Activated T-helper 1 cell treated with anti-CD3 and anti-CD28 coated beads, Interleukin-12 subunit alpha, Interleukin-12 subunit beta, Interleukin-2, Interleukin-4 antibody, amounts not matched to agents 30 ng/mL and 10 ng/mL and 1 ng/mL, durations not matched to agents 14 hours and 24 hours and 36 hours (primary cell): ENCODE measurements at regions not wholly inside any gene's neighbourhood (a gene's known extent, or its start where the extent isn't known, plus 50 kb on each side); places are given as distances from the start of the nearest gene placed in this dataset.
"Not testable (repeated sequence)": the region's sequence is repeated elsewhere in the genome, so short reads cannot be mapped to it uniquely, and the experiment has no call there.

Experiments used
- DNase-seq: peaks from one replicate; pipeline ENCODE4 v3.0.0; 2021; ENCODE audit warnings: low spot score
- H3K27ac Mint-ChIP-seq: one replicate; pipeline ENCODE4 v1.8.0; 2021; ENCODE audit warnings: mild to moderate bottlenecking, mixed read lengths
- H3K27me3 Mint-ChIP-seq: one replicate; pipeline ENCODE4 v1.8.0; 2022; ENCODE audit warnings: mild to moderate bottlenecking, moderate library complexity, mixed read lengths; ENCODE audit not compliant: insufficient read depth
- H3K36me3 Mint-ChIP-seq: one replicate; pipeline ENCODE4 v1.8.0; 2021; ENCODE audit warnings: low read depth, mixed read lengths
- H3K4me1 Mint-ChIP-seq: one replicate; pipeline ENCODE4 v1.8.0; 2021; ENCODE audit warnings: low read depth, mixed read lengths
- H3K4me3 Mint-ChIP-seq: one replicate; pipeline ENCODE4 v1.8.0; 2021; ENCODE audit warnings: mild to moderate bottlenecking, moderate library complexity, mixed read lengths
- H3K9me3 Mint-ChIP-seq: one replicate; pipeline ENCODE4 v1.8.0; 2021; ENCODE audit warnings: mixed read lengths
- intact Hi-C: fragments of 100-400 bp; cut with micrococcal nuclease; formaldehyde crosslinking; loops from one replicate; pipeline ENCODE4 v1.15.1; 2024

DNA sequence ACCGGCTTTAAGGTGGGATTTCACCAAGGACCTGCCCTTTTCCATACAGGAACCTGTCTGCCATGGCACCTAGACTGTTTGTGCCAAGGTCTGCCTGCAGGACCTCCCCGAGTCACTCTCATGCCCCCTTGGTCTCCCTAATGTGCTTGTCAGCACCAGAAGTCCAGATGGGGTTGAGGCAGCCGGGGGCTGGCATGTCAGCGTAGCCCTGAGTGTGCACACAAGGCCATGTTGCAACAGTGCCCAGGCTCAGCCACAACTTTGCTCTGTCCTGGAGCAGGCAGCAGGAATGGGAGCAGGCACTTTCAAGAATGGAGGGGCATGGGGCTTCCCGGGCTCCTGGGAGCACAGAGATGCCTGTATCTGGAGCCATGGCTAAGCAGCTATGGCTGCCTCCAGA, 621.5 kb downstream of the CDH9 start:
- no peak overlapping the region for H3K27ac Mint-ChIP-seq
- no peaks in the 10 kb centered on the region for H3K4me1 Mint-ChIP-seq
- no peaks in the 10 kb centered on the region for H3K36me3 Mint-ChIP-seq
- H3K9me3 Mint-ChIP-seq, result peaks cover 18% of the 10 kb centered on the region
- intact Hi-C loops, result no loop called here
- DNase-seq, result no peak
- H3K27me3 Mint-ChIP-seq, result no peaks in the 10 kb centered on the region
- H3K4me3 Mint-ChIP-seq, result no peak overlapping the region

DNA sequence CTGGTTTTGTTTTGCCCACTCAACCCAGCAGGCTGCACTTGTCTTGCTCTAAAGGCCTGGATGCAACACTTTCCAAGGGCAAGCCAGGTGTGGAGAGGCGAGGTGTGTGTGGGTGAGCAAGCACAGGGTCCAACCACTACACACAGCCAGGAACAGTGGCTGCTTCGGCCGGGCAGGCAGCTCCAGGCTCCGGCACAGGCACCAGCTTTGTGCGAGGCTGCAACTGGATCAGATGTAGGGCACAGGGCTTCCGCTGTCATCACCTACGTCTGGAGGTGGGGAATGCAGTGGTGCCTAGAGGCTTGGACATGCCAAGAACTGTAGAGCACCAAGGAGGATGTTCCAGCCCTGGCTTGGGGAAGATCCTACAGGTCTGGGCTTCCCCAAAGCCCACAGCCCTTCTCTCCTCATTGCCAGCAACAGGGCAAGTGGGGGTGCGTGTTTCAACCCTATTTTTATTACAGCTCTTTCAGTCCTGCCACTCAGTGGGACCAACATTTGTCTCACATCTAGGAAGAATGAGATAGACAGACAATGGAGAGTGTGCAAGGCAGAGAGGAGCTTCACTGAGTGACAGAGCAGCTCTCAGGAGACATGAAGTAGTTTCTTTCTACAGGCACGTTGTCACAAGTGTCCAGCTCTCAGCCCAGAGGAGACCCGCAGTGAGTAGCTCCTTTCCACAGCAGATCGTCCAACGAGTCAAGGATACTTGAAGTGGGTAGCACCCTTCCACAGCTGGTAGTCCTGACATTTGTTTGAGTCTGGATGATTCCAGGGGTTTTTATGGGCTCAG, 622.2 kb downstream of the CDH9 start:
- H3K36me3 Mint-ChIP-seq, result no peaks in the 10 kb centered on the region
- no peak overlapping the region for H3K27ac Mint-ChIP-seq
- H3K27me3 Mint-ChIP-seq, result no peaks in the 10 kb centered on the region
- DNase-seq, result no peak
- intact Hi-C loops, result no loop called here
- no peak overlapping the region for H3K4me3 Mint-ChIP-seq
- H3K4me1 Mint-ChIP-seq, result no peaks in the 10 kb centered on the region
- H3K9me3 Mint-ChIP-seq, result peaks cover 15% of the 10 kb centered on the region

DNA sequence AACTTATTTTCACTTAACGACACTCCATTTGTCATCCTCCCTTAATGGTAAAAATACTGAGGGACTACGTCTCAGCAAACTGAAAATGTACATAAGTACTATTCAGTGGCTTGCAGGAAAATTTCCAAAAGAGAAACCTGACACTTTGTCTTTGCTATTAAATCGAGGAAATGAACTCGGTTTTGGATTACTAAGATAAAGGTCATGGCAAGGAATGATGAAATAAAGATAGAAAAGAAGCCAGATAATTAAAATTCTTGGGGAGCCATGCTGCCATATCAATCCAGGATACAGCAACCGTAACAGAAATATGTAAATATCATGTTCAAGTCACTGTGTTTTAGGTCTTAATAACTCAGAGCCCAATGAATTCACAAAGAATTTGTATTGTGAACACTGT, 647.8 kb downstream of the CDH9 start:
- H3K4me3 Mint-ChIP-seq, result no peak overlapping the region
- no peaks in the 10 kb centered on the region for H3K36me3 Mint-ChIP-seq
- intact Hi-C loops, result no loop called here
- no peaks in the 10 kb centered on the region for H3K27me3 Mint-ChIP-seq
- no peaks in the 10 kb centered on the region for H3K4me1 Mint-ChIP-seq
- DNase-seq, result no peak
- H3K27ac Mint-ChIP-seq, result no peak overlapping the region
- H3K9me3 Mint-ChIP-seq, result peaks cover 25% of the 10 kb centered on the region

DNA sequence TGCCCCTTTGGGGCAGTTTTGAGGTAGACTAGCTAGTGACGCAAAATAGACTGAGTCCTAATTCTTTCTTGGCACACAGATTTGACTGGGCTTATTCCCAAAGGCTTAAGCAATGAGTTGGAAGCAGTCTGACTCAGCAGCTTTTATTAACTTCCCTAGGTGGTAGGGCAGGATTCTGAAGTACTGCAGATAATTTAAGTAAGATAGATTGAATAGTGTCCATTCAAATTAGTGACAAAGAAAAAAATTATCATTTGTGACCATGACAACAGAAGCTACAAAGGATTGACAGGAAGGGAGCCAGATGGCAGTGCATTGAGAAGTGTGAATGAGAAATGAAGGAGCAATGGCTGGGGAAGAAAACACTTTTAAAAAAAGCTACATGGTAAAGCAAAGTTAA, 649.4 kb downstream of the CDH9 start:
- Mint-ChIP-seq H3K4me3 (no peak overlapping the region), H3K4me1 (no peaks in the 10 kb centered on the region), H3K9me3 (peaks cover 21% of the 10 kb centered on the region), H3K27me3 (no peaks in the 10 kb centered on the region), H3K36me3 (no peaks in the 10 kb centered on the region), H3K27ac (no peak overlapping the region)
- intact Hi-C loops, result no loop called here
- DNase-seq, result no peak

DNA sequence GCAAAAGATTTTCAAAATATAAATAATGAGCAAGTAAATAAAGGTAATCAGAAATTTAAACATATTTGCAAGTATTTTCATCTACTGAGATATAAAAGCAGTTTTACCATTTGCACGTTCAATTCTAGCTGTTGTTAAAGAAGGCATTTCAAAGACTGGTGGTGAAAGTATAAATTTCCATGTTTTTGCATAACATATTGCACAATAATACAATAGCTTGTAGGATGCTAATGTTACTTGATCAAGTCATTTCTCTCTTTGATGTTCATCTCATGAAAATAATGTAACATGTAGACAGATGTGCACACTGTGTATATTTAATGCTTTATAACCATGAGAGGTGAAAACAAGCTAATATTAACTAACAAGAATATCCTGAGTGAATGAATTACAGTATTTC, 651.9 kb downstream of the CDH9 start:
- no peaks in the 10 kb centered on the region for H3K36me3 Mint-ChIP-seq
- H3K4me1 Mint-ChIP-seq, result no peaks in the 10 kb centered on the region
- peaks cover 15% of the 10 kb centered on the region for H3K9me3 Mint-ChIP-seq
- no peaks in the 10 kb centered on the region for H3K27me3 Mint-ChIP-seq
- DNase-seq, result no peak
- intact Hi-C loops, result no loop called here
- no peak overlapping the region for H3K27ac Mint-ChIP-seq
- no peak overlapping the region for H3K4me3 Mint-ChIP-seq

DNA sequence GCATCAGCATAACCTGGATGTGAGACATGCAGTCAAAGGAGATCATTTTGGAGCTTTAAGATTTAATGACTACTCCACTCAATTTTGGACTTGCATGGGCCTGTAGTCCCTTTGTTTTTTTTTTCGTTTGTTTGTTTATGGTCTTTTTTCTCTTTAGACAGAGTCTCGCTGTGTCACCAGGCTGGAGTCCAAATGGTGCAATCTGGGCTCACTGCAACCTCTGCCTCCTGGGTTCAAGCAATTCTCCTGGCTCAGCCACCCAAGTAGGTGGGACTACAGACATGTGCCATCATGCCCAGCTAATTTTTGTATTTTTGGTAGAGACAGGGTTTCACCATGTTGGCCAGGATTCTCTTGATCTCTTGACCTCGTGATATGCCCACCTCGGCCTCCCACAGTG, 673.8 kb downstream of the CDH9 start:
- DNase-seq, H3K36me3 Mint-ChIP-seq, H3K4me3 Mint-ChIP-seq, H3K27ac Mint-ChIP-seq, intact Hi-C loops, H3K27me3 Mint-ChIP-seq, H3K4me1 Mint-ChIP-seq: not testable (repeated sequence)
- peaks cover 44% of the 10 kb centered on the region for H3K9me3 Mint-ChIP-seq

DNA sequence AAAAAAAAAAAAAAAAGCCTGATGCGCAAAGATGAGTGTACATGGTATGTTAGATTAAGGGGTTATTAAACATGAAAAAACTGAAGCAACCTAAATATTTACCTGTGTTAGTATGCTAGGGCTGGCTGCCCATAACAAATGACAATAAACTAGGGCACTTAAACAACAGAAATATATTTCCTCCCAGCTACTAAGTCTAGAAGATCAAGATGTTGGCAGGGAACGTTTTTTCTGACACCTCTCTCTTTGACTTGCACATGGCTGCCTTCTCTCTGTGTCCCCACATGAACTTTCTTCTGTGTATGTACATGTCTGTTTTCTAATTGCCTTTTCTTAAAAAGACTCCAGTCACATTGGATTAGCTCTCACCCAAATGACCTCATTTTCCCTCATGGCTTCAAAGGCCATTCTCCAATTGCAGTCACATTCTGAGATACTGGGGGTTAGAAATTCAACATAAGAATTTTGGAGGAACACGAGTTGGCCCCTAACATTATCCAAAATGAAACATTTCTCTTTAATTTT, 694.5 kb downstream of the CDH9 start:
- peaks cover 18% of the 10 kb centered on the region for H3K9me3 Mint-ChIP-seq
- intact Hi-C loops, result no loop called here
- no peaks in the 10 kb centered on the region for H3K27me3 Mint-ChIP-seq
- no peaks in the 10 kb centered on the region for H3K36me3 Mint-ChIP-seq
- no peak overlapping the region for H3K4me3 Mint-ChIP-seq
- H3K4me1 Mint-ChIP-seq, result no peaks in the 10 kb centered on the region
- DNase-seq, result no peak
- no peak overlapping the region for H3K27ac Mint-ChIP-seq

DNA sequence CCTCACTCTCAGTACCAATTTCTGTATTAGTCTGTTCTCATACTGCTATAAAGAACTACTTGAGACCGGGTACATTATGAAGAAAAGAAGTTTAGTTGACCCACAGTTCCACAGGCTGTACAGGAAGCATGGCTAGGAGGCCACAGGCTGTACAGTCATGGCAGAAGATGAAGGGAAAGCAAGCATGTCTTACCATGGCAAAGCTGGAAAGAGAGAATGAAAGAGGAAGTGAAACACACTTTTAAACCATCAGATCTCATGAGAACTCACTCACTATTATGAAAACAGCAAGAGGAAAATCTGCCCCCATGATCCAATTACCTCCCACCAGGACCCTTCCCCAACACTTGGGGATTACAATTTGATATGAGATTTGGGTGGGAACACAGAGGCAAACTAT, 698.8 kb downstream of the CDH9 start:
- no peaks in the 10 kb centered on the region for H3K4me1 Mint-ChIP-seq
- H3K27ac Mint-ChIP-seq, result no peak overlapping the region
- DNase-seq, result no peak
- intact Hi-C loops, result no loop called here
- H3K36me3 Mint-ChIP-seq, result no peaks in the 10 kb centered on the region
- no peak overlapping the region for H3K4me3 Mint-ChIP-seq
- no peaks in the 10 kb centered on the region for H3K27me3 Mint-ChIP-seq
- H3K9me3 Mint-ChIP-seq, result peaks cover 31% of the 10 kb centered on the region

DNA sequence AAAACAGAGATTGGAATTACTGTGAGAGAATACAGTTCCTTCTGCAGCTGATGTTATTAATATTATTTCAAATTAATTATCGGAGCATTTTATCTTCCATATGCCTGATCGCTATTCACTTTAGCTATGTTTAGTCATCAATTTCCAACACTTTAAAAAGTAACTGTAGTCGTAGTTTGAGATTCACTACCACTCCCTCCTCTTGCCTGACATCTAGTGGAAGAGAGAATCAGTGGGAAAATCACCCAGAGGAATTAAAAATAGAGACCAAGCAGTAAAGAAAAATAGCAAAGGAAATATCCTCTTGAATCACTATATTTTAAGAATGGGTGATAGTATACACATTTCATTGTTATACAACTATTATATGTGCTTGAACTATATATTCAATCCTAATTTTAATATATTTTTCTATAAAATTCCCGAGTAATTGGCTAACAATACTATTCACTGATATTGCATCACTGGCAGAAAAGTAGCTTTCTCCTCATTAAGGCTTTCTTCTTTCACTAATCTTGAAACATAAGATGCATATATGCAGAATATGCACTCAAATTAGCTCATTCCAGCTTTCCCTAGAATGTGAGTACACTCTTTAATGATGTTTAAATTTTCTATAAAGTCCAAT, 708.7 kb downstream of the CDH9 start:
- no peaks in the 10 kb centered on the region for H3K27me3 Mint-ChIP-seq
- H3K27ac Mint-ChIP-seq, result no peak overlapping the region
- no peak for DNase-seq
- H3K4me1 Mint-ChIP-seq, result no peaks in the 10 kb centered on the region
- no peaks in the 10 kb centered on the region for H3K9me3 Mint-ChIP-seq
- intact Hi-C loops, result no loop called here
- H3K4me3 Mint-ChIP-seq, result no peak overlapping the region
- no peaks in the 10 kb centered on the region for H3K36me3 Mint-ChIP-seq

DNA sequence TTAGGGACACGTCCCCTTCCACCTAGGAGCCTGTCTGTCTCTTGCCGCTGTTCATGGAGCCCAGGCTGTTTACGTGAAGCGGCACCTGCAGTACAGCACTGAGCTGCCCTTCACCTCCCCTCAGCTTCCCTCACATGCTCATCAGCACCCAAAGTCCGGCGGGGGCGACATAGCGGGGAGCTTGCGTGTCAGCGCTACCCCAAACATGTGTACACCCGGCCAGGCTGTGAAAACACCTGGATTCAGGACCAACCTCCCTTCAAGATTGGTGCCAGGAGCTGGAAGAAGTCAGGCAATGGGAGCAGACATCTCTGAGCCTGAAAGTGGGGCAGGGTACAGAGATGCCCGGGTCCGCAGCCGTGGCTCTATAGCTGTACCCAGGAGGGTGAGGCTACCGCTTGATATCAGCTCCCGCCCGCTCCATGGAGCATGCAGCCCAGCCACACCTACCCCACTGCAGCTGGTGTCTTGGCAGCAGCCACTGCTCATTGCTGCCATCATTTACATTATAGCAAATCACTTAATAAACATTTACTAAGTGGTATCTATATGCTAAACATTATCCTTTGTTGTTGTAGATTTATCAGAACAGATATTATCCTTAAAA, 712.1 kb downstream of the CDH9 start:
- Mint-ChIP-seq H3K27me3 (no peaks in the 10 kb centered on the region), H3K36me3 (no peaks in the 10 kb centered on the region), H3K4me3 (no peak overlapping the region), H3K9me3 (no peaks in the 10 kb centered on the region), H3K4me1 (no peaks in the 10 kb centered on the region), H3K27ac (no peak overlapping the region)
- DNase-seq, result no peak
- intact Hi-C loops, result no loop called here

DNA sequence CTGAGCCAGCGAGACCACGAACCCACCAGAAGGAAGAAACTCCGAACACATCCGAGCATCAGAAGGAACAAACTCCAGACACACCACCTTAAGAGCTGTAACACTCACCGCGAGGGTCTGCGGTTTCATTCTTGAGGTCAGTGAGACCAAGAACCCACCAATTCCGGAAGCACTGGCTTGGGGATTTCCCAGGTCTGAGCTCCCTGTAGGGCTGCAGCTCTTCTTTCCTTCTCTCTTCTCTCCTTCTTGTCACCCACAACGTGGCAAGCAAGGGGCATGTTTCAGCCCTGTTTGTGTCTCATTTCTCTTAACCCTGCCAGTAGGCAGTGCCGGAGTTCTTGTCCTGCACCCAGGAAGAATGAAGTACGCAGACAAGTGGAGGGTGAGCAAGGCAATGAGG, 713.0 kb downstream of the CDH9 start:
- intact Hi-C loops, H3K9me3 Mint-ChIP-seq, H3K27ac Mint-ChIP-seq, H3K27me3 Mint-ChIP-seq, DNase-seq, H3K4me3 Mint-ChIP-seq, H3K36me3 Mint-ChIP-seq, H3K4me1 Mint-ChIP-seq: not testable (repeated sequence)

DNA sequence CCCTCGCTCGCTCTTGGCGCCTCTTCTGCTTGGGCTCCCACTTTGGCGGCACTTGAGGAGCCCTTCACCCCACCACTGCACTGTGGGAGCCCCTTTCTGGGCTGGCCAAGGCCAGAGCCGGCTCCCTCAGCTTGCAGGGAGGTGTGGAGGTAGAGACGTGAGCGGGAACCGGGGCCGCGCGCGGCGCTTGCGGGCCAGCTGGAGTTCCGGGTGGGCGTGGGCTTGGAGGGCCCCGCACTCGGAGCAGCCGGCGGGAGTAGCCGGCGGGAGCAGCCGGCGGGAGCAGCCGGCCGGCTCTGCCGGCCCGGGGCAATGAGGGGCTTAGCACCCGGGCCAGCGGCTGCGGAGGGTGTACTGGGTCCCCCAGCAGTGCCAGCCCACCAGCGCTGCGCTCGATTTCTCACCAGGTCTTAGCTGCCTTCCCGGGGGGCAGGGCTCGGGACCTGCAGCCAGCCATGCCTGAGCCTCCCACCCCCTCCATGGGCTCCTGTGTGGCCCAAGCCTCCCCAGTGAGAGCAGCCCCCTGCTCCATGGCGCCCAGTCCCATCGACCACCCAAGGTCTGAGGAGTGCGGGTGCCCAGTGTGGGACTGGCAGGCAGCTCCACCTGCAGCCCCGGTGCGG, 714.0 kb downstream of the CDH9 start:
- H3K4me1 Mint-ChIP-seq, H3K27ac Mint-ChIP-seq, DNase-seq, H3K27me3 Mint-ChIP-seq, H3K4me3 Mint-ChIP-seq, H3K36me3 Mint-ChIP-seq, intact Hi-C loops, H3K9me3 Mint-ChIP-seq: not testable (repeated sequence)

DNA sequence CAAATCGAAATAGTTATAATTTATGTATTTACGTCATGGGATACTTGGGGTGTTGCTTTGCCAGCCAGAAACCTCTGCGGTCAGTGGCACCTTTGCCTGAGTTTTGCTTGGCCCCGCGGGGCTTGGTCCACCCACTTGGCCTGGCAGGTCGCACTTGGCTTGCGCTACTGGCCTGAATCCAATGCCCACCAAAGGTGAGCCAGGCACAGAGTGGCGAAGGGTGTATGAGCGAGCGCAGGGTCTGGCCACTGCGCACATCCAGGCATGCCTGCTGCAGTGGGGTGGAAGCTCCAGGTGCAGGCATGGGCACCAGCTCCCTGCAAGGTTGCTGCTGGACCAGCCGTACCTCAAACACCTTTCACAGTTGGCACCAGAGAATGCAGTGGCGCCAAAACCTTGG, 714.6 kb downstream of the CDH9 start:
- H3K4me1 Mint-ChIP-seq, result no peaks in the 10 kb centered on the region
- H3K27ac Mint-ChIP-seq, result no peak overlapping the region
- H3K9me3 Mint-ChIP-seq, result peaks cover 3% of the 10 kb centered on the region
- no peaks in the 10 kb centered on the region for H3K27me3 Mint-ChIP-seq
- H3K36me3 Mint-ChIP-seq, result no peaks in the 10 kb centered on the region
- intact Hi-C loops, result no loop called here
- H3K4me3 Mint-ChIP-seq, result no peak overlapping the region
- DNase-seq, result no peak
